Right renal cortex interstitium (tissue), 3 donors: ENCODE measurements at regions not wholly inside any gene's neighbourhood (a gene's known extent, or its start where the extent isn't known, plus 50 kb on each side); places are given as distances from the start of the nearest gene placed in this dataset.

Source experiments
- DNase-seq, 3 donors: peaks; one replicate each; pipeline ENCODE4 v3.0.0-alpha.2; 2013; ENCODE audit warnings: low read depth in 3 of 3, low spot score in 2 of 3

- DNase-seq = no peak
Measured at GRCh38 chr15:70272565-70273355, 175.0 kb upstream of the TLE3 start.

GRCh38 chr15:70271422-70272088, 173.8 kb upstream of the TLE3 start:
- no peak for DNase-seq

- no peak for DNase-seq
Measured at GRCh38 chr15:70270752-70271111, 173.0 kb upstream of the TLE3 start.

- DNase-seq = no peak
Measured at GRCh38 chr15:70269991-70270751, 172.5 kb upstream of the TLE3 start.

GRCh38 chr15:70269311-70269911, 171.7 kb upstream of the TLE3 start:
- DNase-seq = no peak

- no peak for DNase-seq
Measured at GRCh38 chr15:70268698-70269251, 171.1 kb upstream of the TLE3 start.

GRCh38 chr15:70267879-70268278, 170.2 kb upstream of the TLE3 start:
- DNase-seq = no peak

- DNase-seq = no peak
Measured at GRCh38 chr15:70267306-70267705, 169.6 kb upstream of the TLE3 start.

- DNase-seq = no peak
Measured at GRCh38 chr15:70266412-70267121, 168.8 kb upstream of the TLE3 start.

- no peak for DNase-seq
Measured at GRCh38 chr15:70265986-70266385, 168.3 kb upstream of the TLE3 start.

GRCh38 chr15:70265466-70265978, 167.8 kb upstream of the TLE3 start:
- DNase-seq = no peak

GRCh38 chr15:70264738-70265465, 167.2 kb upstream of the TLE3 start:
- no peak for DNase-seq

GRCh38 chr15:70264014-70264582, 166.4 kb upstream of the TLE3 start:
- peak in 1 of 3 donors; percentile 62 for DNase-seq

- DNase-seq = no peak
Measured at GRCh38 chr15:70262591-70263274, 165.0 kb upstream of the TLE3 start.

- DNase-seq = no peak
Measured at GRCh38 chr15:70262171-70262570, 164.5 kb upstream of the TLE3 start.

- DNase-seq = no peak
Measured at GRCh38 chr15:70261083-70261482, 163.4 kb upstream of the TLE3 start.

GRCh38 chr15:70260580-70260979, 162.9 kb upstream of the TLE3 start:
- DNase-seq = no peak
